ENCODE measurements at regions not wholly inside any gene's neighbourhood (a gene's known extent, or its start where the extent isn't known, plus 50 kb on each side); places are given as distances from the start of the nearest gene placed in this dataset.

- no peaks in the 10 kb centered on the region for H3K23me2 ChIP-seq (ENCODE audit: low read depth, low read length)
- POLR2A ChIA-PET (ENCODE audit: partially characterized antibody): no interaction called here
- FAIRE-seq (no peak), DNase-seq (ENCODE audit: low read depth in 1 of 2, low spot score in 2 of 2) (no peak)
- no peak overlapping the region for H2BK12ac ChIP-seq (ENCODE audit: low read depth, low read length)
- H3K79me1 ChIP-seq (ENCODE audit: low read depth, low read length): no peaks in the 10 kb centered on the region
- H2AFZ ChIP-seq (ENCODE audit: low read length): no peak overlapping the region
- no peak overlapping the region for H3K14ac ChIP-seq (ENCODE audit: insufficient read length)
- H2BK15ac ChIP-seq (ENCODE audit: low read length): no peak overlapping the region
- no peak overlapping the region for H3K4ac ChIP-seq (replicated peaks; ENCODE audit: insufficient read length, low read depth, low read length)
- H3K23ac ChIP-seq (ENCODE audit: insufficient read length): no peak overlapping the region
- no peak overlapping the region for H3K9ac ChIP-seq (replicated peaks in 1 of 4; ENCODE audit: extremely low read depth in 1 of 4, low read depth in 3 of 4, low read length in 3 of 4)
- H2BK5ac ChIP-seq (ENCODE audit: low read depth, low read length): no peak overlapping the region
- no peak overlapping the region for H2BK120ac ChIP-seq (replicated peaks; ENCODE audit: low read depth, low read length)
- H3K4me2 ChIP-seq (ENCODE audit: insufficient read depth in 1 of 2, low read depth in 2 of 2, low read length in 2 of 2): no peak overlapping the region
- H4K91ac ChIP-seq (replicated peaks; ENCODE audit: insufficient read length, low read length): no peak overlapping the region
- H4K8ac ChIP-seq (ENCODE audit: extremely low read depth, insufficient read depth, low read length): no peak overlapping the region
- no peaks in the 10 kb centered on the region for H3K27me3 ChIP-seq (replicated peaks in 1 of 4; ENCODE audit: control insufficient read depth in 3 of 4, extremely low read depth in 1 of 4, insufficient read depth in 3 of 4, low read length in 3 of 4)
- H3K27ac ChIP-seq (ENCODE audit: low read depth, low read length): no peak overlapping the region
- no peak overlapping the region for H4K5ac ChIP-seq (ENCODE audit: insufficient read length, low read depth, low read length)
- H3K4me1 ChIP-seq (replicated peaks in 1 of 4; ENCODE audit: control insufficient read depth in 3 of 4, insufficient read depth in 4 of 4, low read length in 3 of 4): no peaks in the 10 kb centered on the region
- no peak overlapping the region for H2BK20ac ChIP-seq (ENCODE audit: low read length)
- WGBS, 2 experiments (ENCODE audit: extremely low coverage in 1 of 2, insufficient coverage in 1 of 2, insufficient read length in 1 of 2, insufficient replicate concordance in 2 of 2, low coverage in 1 of 2, low lambda C conversion rate in 2 of 2, missing lambda C conversion rate in 1 of 2): 91% methylated on average over 5 of the region's 5 CpGs; no CpG with 5 or more reads in 1 of the 2 experiments
- no peaks in the 10 kb centered on the region for H3K36me3 ChIP-seq (ENCODE audit: control insufficient read depth in 2 of 4, insufficient read depth in 4 of 4, low read length in 3 of 4)
- CTCF ChIA-PET (ENCODE audit: partially characterized antibody): no interaction called here
- H4K20me1 ChIP-seq (replicated peaks in 1 of 2; ENCODE audit: control insufficient read depth in 1 of 2, insufficient read depth in 2 of 2, low read length in 2 of 2): no peaks in the 10 kb centered on the region
- no peak overlapping the region for H3K56ac ChIP-seq (replicated peaks; ENCODE audit: insufficient read length, low read depth, low read length)
- H3K4me3 ChIP-seq (ENCODE audit: extremely low read depth in 1 of 4, insufficient read depth in 2 of 4, low read depth in 3 of 4, low read length in 4 of 4): no peak overlapping the region
- peaks cover 0 to 4% of the 10 kb centered on the region in 2 experiments; a peak in 1 of 4 replicates for H3K9me3 ChIP-seq (ENCODE audit: insufficient read depth in 2 of 2, low read depth in 1 of 2, low read length in 1 of 2)
- H2AK5ac ChIP-seq (ENCODE audit: low read depth, low read length): no peak overlapping the region
- H3K18ac ChIP-seq (ENCODE audit: extremely low read depth, low read length): no peak overlapping the region
- no peaks in the 10 kb centered on the region for H3K79me2 ChIP-seq (ENCODE audit: control insufficient read depth in 1 of 2, insufficient read depth in 2 of 2, low read length in 2 of 2)
- no peak for TF ChIP-seq POLR2A (IDR thresholded peaks at IDR 0.05; ENCODE audit: control extremely low read depth in 1 of 2, low read depth in 2 of 2, low read length in 2 of 2)
- no peak for TF ChIP-seq TAF7 (optimal IDR thresholded peaks at IDR 0.05; ENCODE audit: borderline replicate concordance, low read depth, low read length)
- no peak for TF ChIP-seq CBX8 (IDR thresholded peaks at IDR 0.05; ENCODE audit: borderline replicate concordance, low read depth, low read length)
- no peak for TF ChIP-seq NRF1 (IDR thresholded peaks at IDR 0.05; ENCODE audit: low read depth, low read length)
- no peak for TF ChIP-seq RNF2 (IDR thresholded peaks at IDR 0.05; ENCODE audit: borderline replicate concordance, low read depth, low read length, missing control alignments, poor library complexity, severe bottlenecking)
- no peak for TF ChIP-seq EGR1 (IDR thresholded peaks at IDR 0.05; ENCODE audit: borderline replicate concordance, low read depth, low read length)
- TF ChIP-seq SP1 (IDR thresholded peaks at IDR 0.05; ENCODE audit: low read depth, low read length): no peak
- no peak for TF ChIP-seq GABPA (IDR thresholded peaks at IDR 0.05; ENCODE audit: borderline replicate concordance, insufficient read depth, low read length)
- no peak for TF ChIP-seq POLR2AphosphoS5 (IDR thresholded peaks at IDR 0.05; ENCODE audit: low read depth, low read length)
- TF ChIP-seq, protein P1, sequence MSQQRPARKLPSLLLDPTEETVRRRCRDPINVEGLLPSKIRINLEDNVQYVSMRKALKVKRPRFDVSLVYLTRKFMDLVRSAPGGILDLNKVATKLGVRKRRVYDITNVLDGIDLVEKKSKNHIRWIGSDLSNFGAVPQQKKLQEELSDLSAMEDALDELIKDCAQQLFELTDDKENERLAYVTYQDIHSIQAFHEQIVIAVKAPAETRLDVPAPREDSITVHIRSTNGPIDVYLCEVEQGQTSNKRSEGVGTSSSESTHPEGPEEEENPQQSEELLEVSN (IDR thresholded peaks at IDR 0.05): no peak
- TF ChIP-seq HDAC2 (IDR thresholded peaks at IDR 0.05; ENCODE audit: borderline replicate concordance in 1 of 2, low read depth in 2 of 2, low read length in 2 of 2): no peak
- TF ChIP-seq RXRA (IDR thresholded peaks at IDR 0.05; ENCODE audit: insufficient read depth, low read depth, low read length): no peak
- TF ChIP-seq GTF2F1 (IDR thresholded peaks at IDR 0.05; ENCODE audit: borderline replicate concordance, low read depth, low read length): no peak
Measured at GRCh38 chr21:23799376-23799775, 1807.9 kb downstream of the MRPL39 start.
